22Rv1 (cell line): ENCODE measurements at regions not wholly inside any gene's neighbourhood (a gene's known extent, or its start where the extent isn't known, plus 50 kb on each side); places are given as distances from the start of the nearest gene placed in this dataset.

ENCODE experiments used
- ZFX ChIP-seq: fragments of 450-650 bp; IDR thresholded peaks from 2 replicates; pipeline ENCODE4 v1.6.1; 2017; ENCODE audit warnings: antibody characterized with exemption, borderline replicate concordance
- TF ChIP-seq, protein P1 (sequence below): fragments of 450-650 bp; IDR thresholded peaks from 2 replicates; pipeline ENCODE4 v1.5.1; 2017; ENCODE audit warnings: mild to moderate bottlenecking

DNA sequence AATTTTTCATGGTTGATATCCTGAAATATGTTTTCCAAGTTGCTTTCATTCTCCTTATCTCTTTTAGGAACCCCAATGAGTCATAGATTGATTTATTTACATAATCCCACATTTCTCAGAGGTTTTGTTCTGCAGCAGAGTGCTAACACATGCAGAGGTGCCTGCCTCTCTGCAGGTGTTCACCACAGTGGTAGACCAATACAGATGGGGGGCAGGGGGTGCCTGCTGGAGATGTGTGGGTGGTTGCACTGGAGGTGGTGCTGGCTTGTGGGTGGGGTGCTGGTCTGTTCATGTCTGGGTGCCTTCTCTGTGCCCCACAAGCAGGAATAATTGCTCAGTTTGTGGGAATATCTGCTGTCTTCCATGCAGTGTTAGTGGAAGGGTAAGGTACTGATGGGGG is 131.1 kb downstream of the JRKL start:
- TF ChIP-seq, protein P1, sequence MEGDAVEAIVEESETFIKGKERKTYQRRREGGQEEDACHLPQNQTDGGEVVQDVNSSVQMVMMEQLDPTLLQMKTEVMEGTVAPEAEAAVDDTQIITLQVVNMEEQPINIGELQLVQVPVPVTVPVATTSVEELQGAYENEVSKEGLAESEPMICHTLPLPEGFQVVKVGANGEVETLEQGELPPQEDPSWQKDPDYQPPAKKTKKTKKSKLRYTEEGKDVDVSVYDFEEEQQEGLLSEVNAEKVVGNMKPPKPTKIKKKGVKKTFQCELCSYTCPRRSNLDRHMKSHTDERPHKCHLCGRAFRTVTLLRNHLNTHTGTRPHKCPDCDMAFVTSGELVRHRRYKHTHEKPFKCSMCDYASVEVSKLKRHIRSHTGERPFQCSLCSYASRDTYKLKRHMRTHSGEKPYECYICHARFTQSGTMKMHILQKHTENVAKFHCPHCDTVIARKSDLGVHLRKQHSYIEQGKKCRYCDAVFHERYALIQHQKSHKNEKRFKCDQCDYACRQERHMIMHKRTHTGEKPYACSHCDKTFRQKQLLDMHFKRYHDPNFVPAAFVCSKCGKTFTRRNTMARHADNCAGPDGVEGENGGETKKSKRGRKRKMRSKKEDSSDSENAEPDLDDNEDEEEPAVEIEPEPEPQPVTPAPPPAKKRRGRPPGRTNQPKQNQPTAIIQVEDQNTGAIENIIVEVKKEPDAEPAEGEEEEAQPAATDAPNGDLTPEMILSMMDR = no peak
- TF ChIP-seq ZFX = no peak
